ENCODE measurements at regions not wholly inside any gene's neighbourhood (a gene's known extent, or its start where the extent isn't known, plus 50 kb on each side); places are given as distances from the start of the nearest gene placed in this dataset.

- DNase-seq (ENCODE audit: low read depth) = no peak
These were observed 372.1 kb downstream of the MTRR start for GRCh38 chr5:8241076-8241475.

GRCh38 chr5:8241558-8241957 is 372.6 kb downstream of the MTRR start:
- DNase-seq (ENCODE audit: low read depth) = no peak

GRCh38 chr5:8247049-8247899 is 378.3 kb downstream of the MTRR start:
- DNase-seq (ENCODE audit: low read depth) = no peak

GRCh38 chr5:8253376-8253775 is 384.4 kb downstream of the MTRR start:
- DNase-seq (ENCODE audit: low read depth) = no peak

- no peak for DNase-seq (ENCODE audit: low read depth)
These were observed 385.7 kb downstream of the MTRR start for GRCh38 chr5:8254674-8255073.

GRCh38 chr5:8258801-8259200 is 389.9 kb downstream of the MTRR start:
- DNase-seq (ENCODE audit: low read depth) = no peak

- DNase-seq (ENCODE audit: low read depth) = no peak
These were observed 401.3 kb downstream of the MTRR start for GRCh38 chr5:8270246-8270645.

- no peak for DNase-seq (ENCODE audit: low read depth)
These were observed 411.9 kb downstream of the MTRR start for GRCh38 chr5:8280711-8281363.

GRCh38 chr5:8288334-8288733 is 419.4 kb downstream of the MTRR start:
- no peak for DNase-seq (ENCODE audit: low read depth)

GRCh38 chr5:8288897-8289516 is 420.1 kb downstream of the MTRR start:
- DNase-seq (ENCODE audit: low read depth) = no peak

- no peak for DNase-seq (ENCODE audit: low read depth)
These were observed 420.8 kb downstream of the MTRR start for GRCh38 chr5:8289779-8290178.

- DNase-seq (ENCODE audit: low read depth) = no peak
These were observed 421.8 kb downstream of the MTRR start for GRCh38 chr5:8290721-8291120.

GRCh38 chr5:8291641-8292040 is 422.7 kb downstream of the MTRR start:
- DNase-seq (ENCODE audit: low read depth) = no peak

GRCh38 chr5:8295141-8295540 is 426.2 kb downstream of the MTRR start:
- no peak for DNase-seq (ENCODE audit: low read depth)

GRCh38 chr5:8299716-8300115 is 430.8 kb downstream of the MTRR start:
- DNase-seq (ENCODE audit: low read depth) = no peak

- no peak for DNase-seq (ENCODE audit: low read depth)
These were observed 435.4 kb downstream of the MTRR start for GRCh38 chr5:8304341-8304740.

- no peak for DNase-seq (ENCODE audit: low read depth)
These were observed 437.4 kb downstream of the MTRR start for GRCh38 chr5:8306288-8306896.

- no peak for DNase-seq (ENCODE audit: low read depth)
These were observed 446.0 kb downstream of the MTRR start for GRCh38 chr5:8314965-8315364.

GRCh38 chr5:8316608-8317280 is 447.8 kb downstream of the MTRR start:
- DNase-seq (ENCODE audit: low read depth) = no peak

- DNase-seq (ENCODE audit: low read depth) = no peak
These were observed 448.4 kb downstream of the MTRR start for GRCh38 chr5:8317335-8317734.

- no peak for DNase-seq (ENCODE audit: low read depth)
These were observed 451.3 kb downstream of the MTRR start for GRCh38 chr5:8320244-8320643.

GRCh38 chr5:8321272-8321671 is 452.3 kb downstream of the MTRR start:
- no peak for DNase-seq (ENCODE audit: low read depth)

Measured in amniotic epithelial cell (primary cell).